NCI-H187 treated with DMSO at 0.1 percent for 48 hours (cell line): ENCODE measurements at regions not wholly inside any gene's neighbourhood (a gene's known extent, or its start where the extent isn't known, plus 50 kb on each side); places are given as distances from the start of the nearest gene placed in this dataset.

Experiments used
- DNase-seq: peaks from one replicate; lab custom pipeline; 2025; lab: John Stamatoyannopoulos, UW

- DNase-seq = no peak
Observed at GRCh38 chr11:134691985-134692384, 279.9 kb upstream of the B3GAT1 start.

- no peak for DNase-seq
Observed at GRCh38 chr11:134691295-134691873, 279.3 kb upstream of the B3GAT1 start.

DNA sequence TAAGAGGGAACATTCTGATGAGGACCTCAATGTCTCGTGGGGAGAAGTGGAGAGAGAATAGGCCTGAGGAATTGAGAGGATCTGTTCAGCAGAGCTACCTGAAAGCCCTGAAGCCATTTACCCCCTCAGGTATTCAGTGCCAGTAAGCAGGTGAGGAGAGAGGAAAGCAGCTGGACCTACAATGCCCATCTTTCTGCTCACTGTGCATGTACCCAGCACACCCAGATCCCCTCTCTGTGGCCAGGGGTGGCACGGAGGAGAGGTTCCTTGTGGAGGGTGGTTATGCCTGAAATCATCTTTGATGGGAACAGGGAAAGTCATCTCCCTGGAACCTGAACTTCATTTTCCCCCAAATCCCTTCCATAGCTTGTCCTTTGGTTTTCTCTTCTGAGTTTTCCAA lies 277.8 kb upstream of the B3GAT1 start:
- no peak for DNase-seq

DNA sequence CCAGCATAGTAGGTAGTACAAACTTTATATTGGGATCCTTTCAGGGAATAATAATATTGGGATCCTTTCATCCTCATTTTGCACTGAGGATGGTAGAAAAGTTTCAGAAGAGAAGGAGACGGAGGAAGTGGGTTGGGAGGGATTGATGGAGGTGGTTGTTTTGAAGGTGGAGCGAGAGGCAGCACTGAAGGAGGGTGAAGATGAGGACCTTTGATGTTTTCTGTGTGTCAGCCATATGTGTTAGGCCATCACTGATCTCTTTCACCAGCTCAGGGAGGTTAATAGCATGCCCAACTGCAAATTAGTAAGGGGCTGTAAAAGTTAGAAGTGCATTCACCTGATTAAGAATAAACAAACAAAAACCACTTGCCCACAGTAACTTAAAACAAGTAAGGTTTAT lies 275.5 kb upstream of the B3GAT1 start:
- no peak for DNase-seq

GRCh38 chr11:134686460-134687061 lies 274.5 kb upstream of the B3GAT1 start:
- no peak for DNase-seq

DNA sequence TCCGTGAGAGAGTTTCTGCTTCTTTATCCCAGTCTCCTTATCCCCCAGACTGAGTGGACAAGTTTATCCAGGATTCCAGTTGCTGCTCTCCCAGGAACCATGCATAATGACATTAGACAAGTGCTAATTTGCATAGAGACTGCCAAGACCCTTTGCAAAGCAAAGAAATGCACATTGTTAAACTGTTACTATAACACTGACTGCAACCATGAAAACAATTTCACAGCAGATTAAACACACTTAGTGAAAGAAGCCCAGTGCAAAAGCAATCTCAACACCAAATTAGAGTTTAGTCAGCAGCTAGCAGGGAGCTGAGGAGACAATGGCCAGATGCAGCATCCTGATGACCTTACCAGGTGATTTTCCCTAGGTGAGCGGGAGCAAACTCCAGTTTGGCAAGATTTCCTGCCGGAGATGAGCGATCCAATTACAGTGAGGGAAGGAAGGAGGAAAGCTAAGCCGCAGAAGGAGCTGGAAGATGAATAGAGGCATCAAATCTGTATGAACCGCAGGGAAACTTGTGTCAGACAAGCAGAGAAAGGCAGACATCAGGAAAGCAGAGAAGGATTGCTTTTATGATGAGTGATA lies 273.8 kb upstream of the B3GAT1 start:
- DNase-seq = no peak

GRCh38 chr11:134684576-134684975 lies 272.5 kb upstream of the B3GAT1 start:
- DNase-seq = no peak

DNA sequence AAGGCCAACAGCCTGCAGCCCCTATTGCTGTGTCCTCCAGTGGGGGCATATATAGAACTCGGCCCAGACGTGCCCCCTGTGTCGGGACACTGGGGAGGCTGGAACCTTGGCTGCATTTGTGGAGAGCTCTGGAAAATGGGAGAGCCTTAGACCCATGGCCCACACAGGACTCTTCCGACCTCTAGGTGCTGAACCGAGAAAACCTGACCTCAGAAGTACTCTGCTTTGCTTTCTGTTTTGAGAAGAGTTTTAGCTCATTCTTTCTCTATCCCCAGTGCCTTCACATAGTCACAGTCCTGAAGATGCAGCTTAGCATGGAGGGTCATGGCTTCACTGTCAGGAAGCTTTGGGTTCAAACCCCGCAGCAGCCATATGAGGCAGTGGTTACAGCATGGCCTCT lies 271.8 kb upstream of the B3GAT1 start:
- DNase-seq = no peak

GRCh38 chr11:134682577-134682976 lies 270.5 kb upstream of the B3GAT1 start:
- no peak for DNase-seq

DNA sequence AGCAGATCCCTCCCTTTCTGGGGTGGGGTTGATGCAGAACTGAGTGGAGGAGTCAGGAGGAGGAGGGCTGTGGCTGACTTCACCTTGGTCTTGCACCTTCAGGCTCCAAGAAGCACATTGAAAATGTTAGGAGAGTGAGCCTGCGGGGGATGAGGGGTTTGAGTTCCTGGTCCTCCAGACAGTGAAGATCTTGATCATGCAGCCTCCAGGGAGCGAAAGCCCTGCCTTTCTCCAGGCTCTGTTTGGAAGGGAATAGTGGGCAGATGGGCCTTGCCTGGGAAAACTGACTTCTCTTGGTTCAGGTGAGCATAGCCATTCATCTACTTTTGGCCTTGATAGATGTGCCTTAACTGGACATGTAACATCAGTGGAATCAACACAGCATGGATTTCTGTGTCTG lies 267.6 kb upstream of the B3GAT1 start:
- no peak for DNase-seq

DNA sequence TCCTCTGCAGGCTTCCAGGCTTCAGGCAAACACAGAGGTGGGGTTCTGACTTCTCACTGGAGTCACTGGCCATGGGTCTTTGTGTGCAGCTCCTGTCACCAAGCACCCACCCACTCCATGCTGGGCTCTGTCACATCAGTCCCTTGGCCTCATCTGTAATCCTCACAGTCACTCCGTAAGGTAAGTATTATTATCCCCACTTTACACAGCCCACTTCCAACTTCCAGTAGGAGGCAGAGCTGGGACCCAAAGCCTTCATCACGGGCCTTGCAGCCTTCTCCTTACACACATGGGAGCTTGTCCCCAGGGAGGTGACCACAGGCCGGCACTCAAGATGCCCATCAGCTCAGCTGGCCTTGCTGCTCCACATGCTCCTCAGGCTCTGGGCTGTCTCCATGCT lies 266.7 kb upstream of the B3GAT1 start:
- DNase-seq = no peak

DNA sequence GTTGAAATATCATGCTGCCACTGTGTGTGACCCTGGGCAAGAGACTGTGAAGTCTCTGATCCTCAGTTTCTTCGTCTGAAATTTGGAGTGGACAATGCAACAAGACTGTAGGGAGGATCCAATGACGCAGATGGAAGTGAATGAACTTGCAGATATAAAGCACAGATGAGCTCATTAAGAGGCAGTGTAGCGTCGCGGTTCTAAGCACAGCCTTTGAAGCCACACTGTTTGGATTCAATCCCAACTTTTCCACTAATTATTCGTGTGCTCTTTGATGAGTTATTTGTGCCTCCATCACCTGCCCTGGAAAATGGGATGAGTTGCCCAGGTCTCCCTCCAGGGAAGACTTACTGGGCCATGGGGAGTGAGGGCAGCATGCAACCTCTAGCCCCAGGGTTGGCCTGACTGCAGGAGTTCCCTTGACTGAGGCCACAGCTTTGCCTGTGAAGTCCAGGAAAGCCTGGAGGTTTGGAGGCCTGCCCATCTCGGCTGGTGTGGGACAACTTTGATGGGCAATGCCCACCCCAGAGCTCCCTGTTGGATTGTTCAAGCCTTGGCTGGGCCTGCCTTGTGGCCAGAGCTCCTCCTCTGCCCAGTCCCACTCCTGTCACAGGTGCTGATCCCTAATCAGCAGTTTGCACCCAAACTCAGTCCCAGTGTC lies 266.0 kb upstream of the B3GAT1 start:
- DNase-seq = no peak

- no peak for DNase-seq
Observed at GRCh38 chr11:134677397-134677822, 265.4 kb upstream of the B3GAT1 start.

GRCh38 chr11:134676516-134677287 lies 264.7 kb upstream of the B3GAT1 start:
- no peak for DNase-seq

- DNase-seq = no peak
Observed at GRCh38 chr11:134675983-134676382, 263.9 kb upstream of the B3GAT1 start.

DNA sequence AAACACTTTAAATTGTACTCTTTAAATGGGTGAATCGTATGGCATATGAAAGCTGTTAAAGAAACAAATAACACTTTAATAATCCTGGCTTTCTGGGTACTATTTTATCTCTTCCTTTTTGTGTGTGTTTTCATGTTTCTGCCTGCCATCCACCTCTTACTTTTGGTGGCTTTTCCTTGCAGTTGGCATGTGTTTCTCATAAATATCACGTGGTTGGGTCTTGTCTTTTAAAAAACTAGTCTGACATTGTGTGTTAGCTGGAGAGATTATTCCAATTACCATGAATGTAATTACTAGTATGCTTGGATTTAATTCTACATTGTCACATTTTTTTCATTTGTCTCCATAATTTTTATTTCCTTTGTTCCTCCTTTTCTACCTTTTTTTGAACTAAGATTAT lies 262.9 kb upstream of the B3GAT1 start:
- no peak for DNase-seq

DNA sequence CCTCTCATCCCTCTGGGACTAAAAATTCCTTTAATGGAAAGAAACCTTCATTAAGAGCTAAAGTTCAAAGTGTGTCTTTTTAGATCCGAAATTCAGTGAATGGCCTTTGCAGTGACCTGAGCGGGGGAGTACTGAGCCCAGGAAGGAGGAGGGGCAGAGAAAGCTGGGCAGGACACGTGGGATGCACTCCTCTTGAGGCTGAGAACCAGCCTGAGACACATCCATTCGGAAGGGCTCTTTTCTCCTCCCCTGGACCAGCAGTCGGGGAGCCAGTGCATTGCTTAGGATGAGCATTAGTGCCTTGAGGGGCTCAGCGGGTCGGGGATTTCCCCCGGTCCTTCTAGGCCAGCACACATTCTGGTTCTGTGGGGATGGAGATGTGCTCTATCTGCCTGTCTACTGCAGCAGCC lies 258.9 kb upstream of the B3GAT1 start:
- DNase-seq = no peak

DNA sequence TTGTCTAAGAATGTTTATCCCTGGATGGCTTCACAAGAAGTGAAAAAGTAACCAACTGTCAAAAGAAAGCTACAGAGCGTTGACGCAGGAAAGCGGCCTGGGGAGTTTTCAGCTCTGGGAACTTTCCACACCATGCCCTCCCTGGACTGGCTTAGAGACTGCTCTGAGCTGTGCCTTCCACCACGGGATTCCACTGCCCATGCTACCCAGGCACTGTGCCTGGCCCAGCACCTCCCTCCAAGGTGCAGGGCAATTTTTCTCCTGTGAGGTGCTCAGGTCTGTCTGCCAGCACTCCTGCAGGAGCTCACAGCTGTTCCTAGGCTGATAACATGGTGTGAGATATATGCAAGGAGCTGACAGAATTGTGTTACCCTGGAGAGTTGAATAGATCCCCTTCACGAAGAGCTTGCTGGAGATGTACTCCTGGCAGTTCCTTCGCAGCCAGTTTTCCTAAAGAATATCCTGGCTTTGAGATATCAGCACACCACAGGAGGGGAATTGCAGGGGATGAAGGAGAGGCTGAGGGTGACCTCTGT lies 258.3 kb upstream of the B3GAT1 start:
- DNase-seq = no peak

GRCh38 chr11:134669796-134670195 lies 257.8 kb upstream of the B3GAT1 start:
- DNase-seq = no peak

DNA sequence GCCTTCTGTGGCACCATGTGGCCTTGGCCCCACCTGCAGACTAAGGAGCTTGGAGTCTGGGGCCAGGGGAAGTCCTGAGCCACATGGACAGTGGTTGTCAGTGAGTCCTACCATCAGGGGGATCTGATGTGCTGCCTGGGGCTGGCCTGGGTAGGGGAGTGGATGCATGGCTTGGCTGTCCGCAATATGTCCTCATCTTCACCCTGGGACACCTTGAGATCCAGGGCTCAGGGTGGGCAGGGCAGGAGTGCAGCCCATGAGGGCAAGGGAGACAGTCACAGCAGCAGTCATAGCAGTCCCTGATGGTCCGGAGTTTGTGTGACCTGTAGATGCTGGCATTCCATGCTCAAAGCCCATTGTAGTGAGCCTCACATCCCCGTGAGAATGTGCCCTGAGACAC lies 256.8 kb upstream of the B3GAT1 start:
- DNase-seq = no peak

GRCh38 chr11:134668076-134668475 lies 256.0 kb upstream of the B3GAT1 start:
- no peak for DNase-seq

DNA sequence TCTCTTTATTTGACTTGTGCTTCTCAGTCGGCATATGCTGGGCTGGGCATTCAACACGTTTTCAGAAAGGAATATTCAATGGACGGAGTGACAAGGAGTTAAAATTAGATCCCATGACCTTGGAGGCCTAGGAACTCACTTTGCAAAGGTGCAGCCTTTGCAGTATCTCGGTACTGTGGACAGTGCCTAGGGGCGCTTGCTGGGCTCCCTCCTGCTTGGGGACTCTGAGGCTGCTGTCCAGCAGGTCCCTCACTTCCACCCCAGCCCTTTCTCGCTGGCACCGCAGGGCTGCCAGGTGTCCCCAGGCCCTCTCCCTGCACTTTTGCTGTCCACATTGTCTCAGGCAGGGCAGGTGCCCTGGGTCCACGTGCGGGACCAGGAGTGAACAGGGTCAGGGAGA lies 255.5 kb upstream of the B3GAT1 start:
- DNase-seq = no peak

- DNase-seq = no peak
Observed at GRCh38 chr11:134667175-134667500, 255.1 kb upstream of the B3GAT1 start.
